DOHH2 (cell line): ENCODE measurements at regions not wholly inside any gene's neighbourhood (a gene's known extent, or its start where the extent isn't known, plus 50 kb on each side); places are given as distances from the start of the nearest gene placed in this dataset.

Source experiments
- H3F3A ChIP-seq: fragments of 200-600 bp; sonication (generic), shearing (Covaris generic); 2 replicates; pipeline ENCODE4 v1.6.0; 2016; ENCODE audit warnings: antibody characterized with exemption, mild to moderate bottlenecking; ENCODE audit not compliant: control insufficient read depth, insufficient read depth
- H3K27ac ChIP-seq: fragments of 200-600 bp; sonication (generic); 2 replicates; pipeline ENCODE4 v1.5.1; 2014; ENCODE audit warnings: low read depth, mild to moderate bottlenecking, low read length, moderate library complexity
- H3K27me3 ChIP-seq: fragments of 200-600 bp; sonication (generic); 2 replicates; pipeline ENCODE4 v1.6.1; 2014; ENCODE audit warnings: mild to moderate bottlenecking, low read length, mixed read lengths; ENCODE audit not compliant: control insufficient read depth
- H3K36me3 ChIP-seq: fragments of 200-600 bp; sonication (generic); 2 replicates; pipeline ENCODE4 v1.6.1; 2014; ENCODE audit warnings: mild to moderate bottlenecking, low read length, moderate library complexity, mixed read lengths; ENCODE audit not compliant: control insufficient read depth
- H3K4me1 ChIP-seq: fragments of 200-600 bp; sonication (generic); 2 replicates; pipeline ENCODE4 v1.6.1; 2014; ENCODE audit warnings: mild to moderate bottlenecking, low read length, mixed read lengths; ENCODE audit not compliant: control insufficient read depth
- H3K4me2 ChIP-seq: fragments of 200-600 bp; sonication (generic); 2 replicates; pipeline ENCODE4 v1.6.0; 2014; ENCODE audit warnings: mild to moderate bottlenecking, low read length, moderate library complexity
- H3K4me3 ChIP-seq: fragments of 200-600 bp; sonication (generic); 2 replicates; pipeline ENCODE4 v1.5.1; 2014; ENCODE audit warnings: mild to moderate bottlenecking, low read length, mixed read lengths
- H3K79me2 ChIP-seq: fragments of 200-600 bp; sonication (generic); 2 replicates; pipeline ENCODE4 v1.6.1; 2014; ENCODE audit warnings: mild to moderate bottlenecking, low read length, mixed read lengths; ENCODE audit not compliant: control insufficient read depth
- H3K9me2 ChIP-seq: fragments of 200-600 bp; sonication (generic); replicated peaks from 2 replicates; pipeline ENCODE4 v1.6.1; 2014; ENCODE audit warnings: mild to moderate bottlenecking, low read length, mixed read lengths; ENCODE audit not compliant: control insufficient read depth
- H3K9me3 ChIP-seq: fragments of 200-600 bp; sonication (generic); 2 replicates; pipeline ENCODE4 v1.6.1; 2014; ENCODE audit warnings: antibody characterized with exemption, low read length, mixed read lengths; ENCODE audit not compliant: control insufficient read depth, insufficient read depth
- H4K20me1 ChIP-seq: fragments of 200-600 bp; sonication (generic); 2 replicates; pipeline ENCODE4 v1.6.0; 2014; ENCODE audit warnings: low read depth, mild to moderate bottlenecking, antibody characterized with exemption, low read length, moderate library complexity; ENCODE audit not compliant: control insufficient read depth, insufficient read depth
- EZH2phosphoT487 ChIP-seq: fragments of 200-600 bp; sonication (generic); IDR thresholded peaks from 2 replicates; pipeline ENCODE4 v1.6.1; 2017; ENCODE audit warnings: borderline replicate concordance, mild to moderate bottlenecking, antibody characterized with exemption, low read length, moderate library complexity, mixed read lengths
- TF ChIP-seq, protein P1 (sequence below): fragments of 200-600 bp; sonication (generic); IDR thresholded peaks from one replicate; pipeline ENCODE4 v1.5.1; 2014; ENCODE audit warnings: antibody characterized with exemption, mild to moderate bottlenecking, low read depth, low read length; ENCODE audit not compliant: poor library complexity, severe bottlenecking

DNA sequence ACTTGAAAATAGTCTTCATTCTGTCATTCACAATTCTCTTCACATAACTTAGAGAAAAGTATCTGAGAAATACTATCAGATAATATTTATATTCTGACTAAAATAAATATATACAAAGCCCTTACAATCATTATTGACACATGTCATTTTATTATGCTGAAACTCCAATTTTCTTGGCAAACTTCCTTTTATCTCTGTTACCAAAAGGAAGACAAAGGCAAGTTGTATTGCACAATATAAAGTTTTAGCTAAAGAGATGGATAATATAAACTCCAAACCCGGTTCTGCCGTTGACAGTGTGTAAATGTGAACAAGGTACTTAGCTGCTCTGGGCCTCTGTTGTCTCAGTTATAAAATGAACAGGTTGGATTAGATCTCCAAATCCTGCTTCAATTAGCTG, 99.0 kb upstream of the MDFIC start:
- Histone ChIP-seq H3K4me3 (no peak overlapping the region), H3K9me3 (no peaks in the 10 kb centered on the region), H3F3A (no peaks in the 10 kb centered on the region), H3K4me2 (no peak overlapping the region), H3K79me2 (no peaks in the 10 kb centered on the region), H3K36me3 (no peaks in the 10 kb centered on the region), H3K27ac (no peak overlapping the region), H4K20me1 (no peaks in the 10 kb centered on the region), H3K4me1 (no peaks in the 10 kb centered on the region), H3K27me3 (no peaks in the 10 kb centered on the region), H3K9me2 (no peaks in the 10 kb centered on the region)
- TF ChIP-seq, protein P1, sequence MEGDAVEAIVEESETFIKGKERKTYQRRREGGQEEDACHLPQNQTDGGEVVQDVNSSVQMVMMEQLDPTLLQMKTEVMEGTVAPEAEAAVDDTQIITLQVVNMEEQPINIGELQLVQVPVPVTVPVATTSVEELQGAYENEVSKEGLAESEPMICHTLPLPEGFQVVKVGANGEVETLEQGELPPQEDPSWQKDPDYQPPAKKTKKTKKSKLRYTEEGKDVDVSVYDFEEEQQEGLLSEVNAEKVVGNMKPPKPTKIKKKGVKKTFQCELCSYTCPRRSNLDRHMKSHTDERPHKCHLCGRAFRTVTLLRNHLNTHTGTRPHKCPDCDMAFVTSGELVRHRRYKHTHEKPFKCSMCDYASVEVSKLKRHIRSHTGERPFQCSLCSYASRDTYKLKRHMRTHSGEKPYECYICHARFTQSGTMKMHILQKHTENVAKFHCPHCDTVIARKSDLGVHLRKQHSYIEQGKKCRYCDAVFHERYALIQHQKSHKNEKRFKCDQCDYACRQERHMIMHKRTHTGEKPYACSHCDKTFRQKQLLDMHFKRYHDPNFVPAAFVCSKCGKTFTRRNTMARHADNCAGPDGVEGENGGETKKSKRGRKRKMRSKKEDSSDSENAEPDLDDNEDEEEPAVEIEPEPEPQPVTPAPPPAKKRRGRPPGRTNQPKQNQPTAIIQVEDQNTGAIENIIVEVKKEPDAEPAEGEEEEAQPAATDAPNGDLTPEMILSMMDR, result no peak
- no peak for TF ChIP-seq EZH2phosphoT487

DNA sequence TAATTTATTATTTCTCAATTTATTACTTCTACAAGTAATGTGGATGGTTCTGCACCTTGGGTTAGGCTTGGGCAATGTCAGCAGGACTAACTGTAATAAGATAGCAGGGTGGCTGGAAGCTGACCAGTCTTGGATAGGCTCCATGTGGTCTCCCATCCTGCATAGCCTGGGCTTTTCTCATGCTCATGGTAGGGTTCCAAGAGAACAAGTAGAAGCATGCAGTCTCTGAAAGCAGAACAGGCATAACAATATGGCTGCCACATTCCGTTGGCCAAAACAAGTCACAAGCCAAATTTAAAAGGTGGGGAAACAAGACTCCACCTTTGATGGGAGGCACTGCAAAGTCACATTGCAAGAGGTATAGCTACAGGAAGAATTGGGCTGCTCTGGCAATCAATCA, 98.6 kb upstream of the MDFIC start:
- no peak overlapping the region for H3K4me3 ChIP-seq
- TF ChIP-seq, protein P1, result no peak
- no peak for TF ChIP-seq EZH2phosphoT487
- no peaks in the 10 kb centered on the region for H3K36me3 ChIP-seq
- no peaks in the 10 kb centered on the region for H3K27me3 ChIP-seq
- no peak overlapping the region for H3K27ac ChIP-seq
- no peaks in the 10 kb centered on the region for H3K9me3 ChIP-seq
- no peaks in the 10 kb centered on the region for H3F3A ChIP-seq
- H3K4me2 ChIP-seq, result no peak overlapping the region
- 0 out of 2 replicates have a peak, but pooled peaks cover 2% of the 10 kb centered on the region for H3K9me2 ChIP-seq
- H4K20me1 ChIP-seq, result no peaks in the 10 kb centered on the region
- H3K79me2 ChIP-seq, result no peaks in the 10 kb centered on the region
- no peaks in the 10 kb centered on the region for H3K4me1 ChIP-seq

DNA sequence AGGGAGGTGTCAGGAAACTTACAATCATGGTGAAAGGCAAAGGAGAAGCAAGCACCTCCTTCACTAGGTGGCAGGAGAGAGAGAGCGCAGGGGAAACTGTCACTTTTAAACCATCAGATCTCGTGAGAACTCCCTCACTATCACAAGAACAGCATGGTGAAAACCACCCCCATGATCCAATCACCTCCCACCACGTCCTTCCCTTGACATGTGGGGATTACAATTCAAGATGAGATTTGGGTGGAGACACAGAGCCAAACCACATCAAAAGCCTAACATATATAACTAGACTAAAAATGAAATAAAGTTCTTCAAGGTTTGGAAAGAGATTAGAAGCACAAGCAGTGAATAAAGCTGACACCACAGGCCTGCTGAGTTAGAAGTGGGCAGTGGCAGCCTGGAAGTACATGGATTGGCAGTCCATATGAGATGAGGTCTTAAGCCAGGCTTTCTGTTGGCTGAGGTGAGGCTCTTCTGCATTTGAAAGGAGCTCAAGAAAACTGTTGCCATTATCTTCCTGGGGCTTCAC, 96.4 kb upstream of the MDFIC start:
- Histone ChIP-seq H3K4me2 (no peak overlapping the region), H3K27me3 (no peaks in the 10 kb centered on the region), H3K79me2 (no peaks in the 10 kb centered on the region), H3K4me1 (no peaks in the 10 kb centered on the region), H3K27ac (no peak overlapping the region), H3F3A (no peaks in the 10 kb centered on the region), H3K4me3 (no peak overlapping the region), H4K20me1 (no peaks in the 10 kb centered on the region), H3K9me2 (0 out of 2 replicates have a peak, but pooled peaks cover 2% of the 10 kb centered on the region), H3K36me3 (no peaks in the 10 kb centered on the region), H3K9me3 (no peaks in the 10 kb centered on the region)
- TF ChIP-seq, protein P1, result no peak
- no peak for TF ChIP-seq EZH2phosphoT487

DNA sequence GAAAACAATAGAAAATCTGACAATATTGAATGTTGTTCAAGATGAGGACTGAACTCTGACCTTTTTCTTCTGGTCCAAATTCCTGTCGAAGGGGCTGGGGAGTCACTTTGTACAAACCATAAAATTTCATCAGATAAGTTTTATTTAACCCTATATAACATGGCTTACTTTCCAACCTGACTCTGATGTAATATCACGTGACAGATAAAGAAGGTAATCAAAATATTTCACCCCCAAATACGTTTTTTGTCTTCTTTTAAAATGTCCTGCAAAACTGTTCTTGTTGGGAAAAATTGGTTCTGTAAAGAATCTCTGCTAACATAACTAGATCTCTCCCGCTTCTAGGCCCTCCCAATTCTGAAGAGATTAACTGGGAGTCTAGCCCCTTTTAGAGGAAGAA, 90.9 kb upstream of the MDFIC start:
- Histone ChIP-seq H4K20me1 (no peaks in the 10 kb centered on the region), H3K9me3 (no peaks in the 10 kb centered on the region), H3K4me1 (no peaks in the 10 kb centered on the region), H3K79me2 (no peaks in the 10 kb centered on the region), H3K36me3 (no peaks in the 10 kb centered on the region), H3K4me2 (no peak overlapping the region), H3F3A (no peaks in the 10 kb centered on the region), H3K4me3 (no peak overlapping the region), H3K27me3 (no peaks in the 10 kb centered on the region), H3K9me2 (0 out of 2 replicates have a peak, but pooled peaks cover 2% of the 10 kb centered on the region), H3K27ac (no peak overlapping the region)
- TF ChIP-seq EZH2phosphoT487, result no peak
- TF ChIP-seq, protein P1, result no peak
